Urinary bladder (tissue), 3 donors: ENCODE measurements at regions not wholly inside any gene's neighbourhood (a gene's known extent, or its start where the extent isn't known, plus 50 kb on each side); places are given as distances from the start of the nearest gene placed in this dataset.
"Not testable (repeated sequence)": the region's sequence is repeated elsewhere in the genome, so short reads cannot be mapped to it uniquely, and the experiment has no call there.

Experiments
- DNase-seq: peaks from one replicate; pipeline ENCODE4 v3.0.0-alpha.2; 2015; ENCODE audit errors: extremely low spot score
- H3K27ac ChIP-seq: one replicate; pipeline ENCODE4 v1.5.1; 2013; ENCODE audit warnings: low read depth, mild to moderate bottlenecking, moderate library complexity
- H3K36me3 ChIP-seq: one replicate; pipeline ENCODE4 v1.6.1; 2013; ENCODE audit warnings: mild to moderate bottlenecking, moderate library complexity; ENCODE audit not compliant: insufficient read depth
- H3K4me1 ChIP-seq: one replicate; pipeline ENCODE4 v1.6.1; 2013; ENCODE audit warnings: mild to moderate bottlenecking, moderate library complexity; ENCODE audit not compliant: insufficient read depth
- H3K4me3 ChIP-seq: one replicate; pipeline ENCODE4 v1.5.1; 2013; ENCODE audit warnings: low read depth, low read length
- WGBS: extraction: QIAGEN DNeasy Blood & Tissue Kit; methylation state at CpG from one replicate; pipeline ENCODE4 v1.1.7; 2013; 5-methylcytosine and 5-hydroxymethylcytosine counted together
- donor health status: healthy with polysubstance abuse.
- donor health status: healthy.

- Histone ChIP-seq H3K4me1 (no peaks in the 10 kb centered on the region), H3K36me3 (no peaks in the 10 kb centered on the region), H3K27ac (no peak overlapping the region), H3K4me3 (no peak overlapping the region)
- 29% methylated on average over 8 of the region's 8 CpGs for WGBS
- no peak for DNase-seq
Measured at GRCh38 chr6:15763837-15764236, 101.0 kb upstream of the DTNBP1 start.

DNA sequence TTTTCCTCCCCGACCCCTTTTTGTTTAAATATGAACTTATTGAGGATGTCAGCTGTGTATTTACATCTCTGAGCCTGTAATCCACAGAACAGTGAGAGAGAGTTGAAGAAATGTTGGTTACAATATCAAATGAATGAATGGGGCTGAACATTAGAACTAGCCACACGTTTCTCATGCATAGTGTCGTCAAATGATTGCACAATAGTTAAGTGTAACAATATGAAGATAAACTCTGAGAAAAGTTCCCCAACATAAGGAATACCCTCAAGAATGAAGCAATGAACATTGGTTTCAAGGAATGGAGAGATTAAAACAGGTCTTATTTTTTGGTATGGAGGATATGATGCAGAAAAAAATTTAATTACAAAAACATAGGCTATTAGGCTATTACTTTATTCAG, 100.5 kb upstream of the DTNBP1 start:
- WGBS: 85% methylated on average over 3 of the region's 3 CpGs
- no peaks in the 10 kb centered on the region for H3K4me1 ChIP-seq

GRCh38 chr6:15761045-15761502, 98.2 kb upstream of the DTNBP1 start:
- no peak for DNase-seq
- Histone ChIP-seq H3K4me1 (no peaks in the 10 kb centered on the region), H3K27ac (no peak overlapping the region), H3K36me3 (no peaks in the 10 kb centered on the region), H3K4me3 (no peak overlapping the region)
- 83% methylated on average over 2 of the region's 2 CpGs for WGBS

More for the DNA sequence above, 100.5 kb upstream of the DTNBP1 start:
- no peaks in the 10 kb centered on the region for H3K36me3 ChIP-seq
- no peak overlapping the region for H3K27ac ChIP-seq
- DNase-seq: no peak
- H3K4me3 ChIP-seq: no peak overlapping the region

GRCh38 chr6:15758631-15759215, 95.9 kb upstream of the DTNBP1 start:
- no peak overlapping the region for H3K27ac ChIP-seq
- no peak overlapping the region for H3K4me3 ChIP-seq
- no peaks in the 10 kb centered on the region for H3K36me3 ChIP-seq
- no peak for DNase-seq
- H3K4me1 ChIP-seq: no peaks in the 10 kb centered on the region
- 97% methylated on average over 36 of the region's 36 CpGs for WGBS

DNA sequence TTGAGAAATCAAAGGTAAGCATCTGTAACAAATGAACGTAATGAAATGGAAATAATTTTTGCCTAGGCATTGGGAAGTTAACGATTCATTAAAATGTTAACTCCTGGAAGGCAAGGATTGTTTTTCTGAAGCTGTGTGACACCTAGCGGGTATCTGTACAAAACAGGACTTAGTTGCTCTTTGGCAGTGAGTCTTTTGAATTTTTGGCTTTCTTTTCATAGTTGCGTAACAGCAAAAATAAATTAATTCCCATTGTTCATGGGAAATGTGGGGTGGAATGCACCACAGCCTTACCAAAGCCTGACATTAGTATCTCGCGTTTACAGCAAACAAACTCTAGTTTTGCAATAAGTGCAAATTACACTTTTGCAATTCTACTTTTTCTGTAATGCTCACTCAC, 92.7 kb upstream of the DTNBP1 start:
- H3K4me1 ChIP-seq: no peaks in the 10 kb centered on the region
- no peak overlapping the region for H3K27ac ChIP-seq
- WGBS: 84% methylated on average over 6 of the region's 6 CpGs
- DNase-seq: no peak
- H3K4me3 ChIP-seq: no peak overlapping the region
- no peaks in the 10 kb centered on the region for H3K36me3 ChIP-seq

GRCh38 chr6:15754706-15755079, 91.9 kb upstream of the DTNBP1 start:
- no peaks in the 10 kb centered on the region for H3K4me1 ChIP-seq
- WGBS: 95% methylated on average over 9 of the region's 9 CpGs
- no peak for DNase-seq
- no peak overlapping the region for H3K4me3 ChIP-seq
- H3K27ac ChIP-seq: no peak overlapping the region
- H3K36me3 ChIP-seq: no peaks in the 10 kb centered on the region

DNA sequence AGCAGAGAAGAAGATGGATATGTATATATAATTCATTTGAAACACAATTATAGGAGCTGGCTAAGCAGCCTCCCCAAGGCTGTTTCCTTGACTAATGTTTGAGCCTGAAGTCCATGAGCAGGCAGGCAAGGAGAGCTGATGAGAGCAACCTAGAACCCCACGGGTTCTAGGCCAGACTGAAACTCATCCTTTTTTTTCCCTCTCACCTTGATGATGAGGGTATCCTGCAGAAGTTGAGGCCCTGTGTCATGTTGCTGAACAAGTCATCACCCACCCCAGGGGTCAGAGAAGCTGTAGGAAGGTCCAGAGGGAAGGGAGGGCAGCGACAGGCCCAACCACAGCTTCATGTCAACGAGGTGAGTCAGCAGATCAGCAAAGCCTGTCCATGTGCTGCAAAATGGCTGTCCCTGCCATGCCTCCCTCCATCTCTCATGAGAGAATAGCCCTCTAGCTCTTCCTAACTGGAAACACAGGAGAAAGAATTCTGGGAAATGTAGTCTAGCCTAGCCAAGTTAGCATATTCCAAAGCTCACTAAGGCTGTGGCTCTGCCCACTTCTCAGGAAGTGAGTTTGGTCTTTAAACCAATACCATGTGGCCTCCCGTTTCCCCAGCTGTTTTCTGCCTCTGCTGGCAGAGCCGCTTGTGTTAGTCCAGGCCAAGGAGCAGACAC, 91.3 kb upstream of the DTNBP1 start:
- DNase-seq: no peak

DNA sequence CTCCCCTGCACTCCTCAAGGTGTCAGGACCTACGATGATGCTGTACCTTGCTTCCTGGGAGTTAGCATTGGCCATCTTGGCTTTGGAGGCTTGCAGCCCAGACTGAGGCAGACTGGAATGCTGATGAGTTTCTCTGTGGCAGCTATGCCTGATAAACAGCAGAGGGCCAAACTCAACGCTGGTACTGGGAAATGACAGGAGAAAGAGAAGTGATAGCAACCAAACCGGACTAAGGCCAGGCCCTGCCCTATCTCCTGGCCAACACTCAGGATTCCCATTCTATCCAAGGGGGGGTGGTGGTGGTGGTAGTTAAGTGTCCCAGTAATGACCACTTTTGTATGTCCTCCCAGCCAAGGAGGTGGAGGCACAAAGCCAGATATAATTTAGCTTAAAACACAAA, 90.0 kb upstream of the DTNBP1 start:
- WGBS: 76% methylated on average over 3 of the region's 3 CpGs
- DNase-seq: no peak
- no peaks in the 10 kb centered on the region for H3K36me3 ChIP-seq
- H3K27ac ChIP-seq: no peak overlapping the region
- H3K4me3 ChIP-seq: no peak overlapping the region
- no peaks in the 10 kb centered on the region for H3K4me1 ChIP-seq

More for the DNA sequence above, 91.3 kb upstream of the DTNBP1 start:
- 84% methylated on average over 5 of the region's 5 CpGs for WGBS
- Histone ChIP-seq H3K27ac (no peak overlapping the region), H3K4me1 (no peaks in the 10 kb centered on the region), H3K36me3 (no peaks in the 10 kb centered on the region), H3K4me3 (no peak overlapping the region)

DNA sequence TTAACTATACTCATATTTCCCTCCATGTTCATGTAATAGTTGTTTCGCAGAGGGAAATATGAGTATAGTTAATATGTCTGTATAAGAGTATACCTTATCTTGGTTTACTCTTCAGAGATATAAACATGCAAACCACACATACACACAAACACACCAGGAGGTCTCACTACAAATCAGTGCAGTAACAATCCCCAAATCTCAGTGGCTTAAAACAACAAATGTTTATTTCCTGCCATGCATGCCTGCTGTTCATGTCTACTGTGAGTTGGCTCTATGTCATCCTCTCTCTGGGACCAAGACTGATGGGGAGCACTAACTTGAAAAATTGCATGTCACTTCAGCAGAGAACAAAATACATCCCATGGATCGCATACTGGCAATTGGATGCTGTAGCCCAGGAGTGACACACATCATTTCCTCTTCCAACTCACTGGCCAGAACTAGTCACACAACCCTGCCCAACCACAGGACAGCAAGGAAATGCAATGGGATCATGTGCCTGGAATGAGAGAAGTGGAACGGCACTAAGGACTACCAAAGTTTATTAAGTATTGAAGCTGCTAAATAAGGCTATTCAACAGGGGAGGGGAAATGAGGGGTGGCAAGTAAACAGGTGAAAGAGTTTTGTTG, 89.0 kb upstream of the DTNBP1 start:
- Histone ChIP-seq H3K36me3 (no peaks in the 10 kb centered on the region), H3K4me1 (no peaks in the 10 kb centered on the region), H3K27ac (no peak overlapping the region), H3K4me3 (no peak overlapping the region)
- whole genome bisulfite sequencing: 79% methylated on average over 3 of the region's 3 CpGs
- no peak for DNase-seq

GRCh38 chr6:15748341-15748740, 85.5 kb upstream of the DTNBP1 start:
- DNase-seq: no peak
- no peak overlapping the region for H3K4me3 ChIP-seq
- 92% methylated on average over 4 of the region's 4 CpGs for WGBS
- no peaks in the 10 kb centered on the region for H3K4me1 ChIP-seq
- no peaks in the 10 kb centered on the region for H3K36me3 ChIP-seq
- H3K27ac ChIP-seq: no peak overlapping the region

- Histone ChIP-seq H3K27ac (no peak overlapping the region), H3K36me3 (no peaks in the 10 kb centered on the region), H3K4me3 (no peak overlapping the region), H3K4me1 (no peaks in the 10 kb centered on the region)
- WGBS: 85% methylated on average over 2 of the region's 2 CpGs
- DNase-seq: no peak
Measured at GRCh38 chr6:15747354-15747883, 84.6 kb upstream of the DTNBP1 start.

- H3K4me1 ChIP-seq: no peaks in the 10 kb centered on the region
- H3K36me3 ChIP-seq: no peaks in the 10 kb centered on the region
- H3K27ac ChIP-seq: no peak overlapping the region
- no peak overlapping the region for H3K4me3 ChIP-seq
- 84% methylated on average over 3 of the region's 3 CpGs for WGBS
- no peak for DNase-seq
Measured at GRCh38 chr6:15745781-15746180, 83.0 kb upstream of the DTNBP1 start.

DNA sequence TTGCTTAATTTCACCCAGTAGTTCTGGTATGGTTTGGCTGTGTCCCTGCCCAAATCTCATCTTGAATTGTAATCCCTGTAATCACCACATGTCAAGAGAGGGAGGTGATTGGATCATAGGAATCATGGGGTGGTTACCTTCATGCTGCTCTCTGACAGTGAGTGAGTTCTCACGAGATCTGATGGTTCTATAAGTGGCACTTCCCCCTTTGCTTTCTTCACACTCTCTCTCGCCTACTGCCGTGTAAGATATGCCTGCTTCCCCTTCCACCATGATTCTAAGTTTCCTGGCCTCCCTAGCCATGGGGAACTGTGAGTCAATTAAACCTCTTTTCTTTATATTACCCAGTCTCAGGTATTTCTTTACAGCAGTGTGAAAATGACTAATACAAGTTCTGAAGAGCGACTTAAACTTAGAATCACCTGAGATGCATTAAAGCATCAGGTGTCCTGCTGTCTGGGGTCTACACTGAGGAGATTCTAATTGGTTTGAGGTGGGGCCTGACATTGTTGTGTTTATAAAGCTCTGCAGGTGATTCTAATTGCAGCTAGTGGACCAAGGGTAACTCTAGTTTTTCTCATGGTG, 82.1 kb upstream of the DTNBP1 start:
- Histone ChIP-seq H3K4me1 (no peaks in the 10 kb centered on the region), H3K4me3 (no peak overlapping the region), H3K36me3 (no peaks in the 10 kb centered on the region), H3K27ac (no peak overlapping the region)
- no peak for DNase-seq
- WGBS: 84% methylated on average over 4 of the region's 4 CpGs

DNA sequence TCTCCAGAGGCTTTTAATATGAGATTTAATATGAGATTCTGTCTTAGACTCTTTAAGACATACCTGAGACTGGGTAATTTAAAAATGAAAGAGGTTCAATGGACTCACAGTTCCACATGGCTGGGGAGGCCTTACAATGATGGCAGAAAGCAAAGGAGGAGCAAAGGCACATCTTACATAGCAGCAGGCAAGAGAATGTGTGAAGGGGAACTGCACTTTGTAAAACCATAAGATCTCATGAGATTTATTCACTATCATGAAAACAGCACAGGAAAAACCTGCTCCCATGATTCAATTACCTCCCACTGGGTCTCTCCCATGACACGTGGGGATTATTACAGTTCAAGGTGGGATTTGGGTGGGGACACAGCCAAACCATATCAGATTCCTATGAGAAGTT, 79.2 kb upstream of the DTNBP1 start:
- H3K27ac ChIP-seq: not testable (repeated sequence)

More for the DNA sequence above, 79.2 kb upstream of the DTNBP1 start:
- H3K4me1 ChIP-seq, DNase-seq, H3K36me3 ChIP-seq, H3K4me3 ChIP-seq: not testable (repeated sequence)
- WGBS: 64% methylated on average over 1 of the region's 1 CpG
